GM23338 (cell line): ENCODE measurements at regions not wholly inside any gene's neighbourhood (a gene's known extent, or its start where the extent isn't known, plus 50 kb on each side); places are given as distances from the start of the nearest gene placed in this dataset.

Source experiments
- ATAC-seq: fragments of 200-7000 bp; cut with Tn5 transposase; 3 replicates; pipeline ENCODE4 v1.9.1; 2020
- DNase-seq: peaks from one replicate; pipeline ENCODE4 v3.0.0-alpha.2; 2015; ENCODE audit warnings: low spot score
- H2AFZ ChIP-seq: fragments of 200-600 bp; sonication (generic); 2 replicates; pipeline ENCODE4 v1.8.0; 2016; ENCODE audit warnings: antibody characterized with exemption, mild to moderate bottlenecking, moderate library complexity
- H3F3A ChIP-seq: fragments of 200-600 bp; sonication (generic); replicated peaks from 2 replicates; pipeline ENCODE4 v1.8.0; 2017; ENCODE audit warnings: antibody characterized with exemption, mixed run types, low read depth
- H3K27ac ChIP-seq: fragments of 200-600 bp; sonication (generic); 2 replicates; pipeline ENCODE4 v1.6.1; 2016; ENCODE audit warnings: low read depth
- H3K27me3 ChIP-seq: fragments of 200-600 bp; sonication (generic); 2 replicates; pipeline ENCODE4 v1.8.0; 2016; ENCODE audit warnings: mild to moderate bottlenecking, mixed run types, moderate library complexity; ENCODE audit not compliant: insufficient read depth
- H3K36me3 ChIP-seq: fragments of 200-600 bp; sonication (generic); 2 replicates; pipeline ENCODE4 v1.8.0; 2016; ENCODE audit warnings: mild to moderate bottlenecking; ENCODE audit not compliant: insufficient read depth
- H3K4me1 ChIP-seq: fragments of 200-600 bp; sonication (generic); 2 replicates; pipeline ENCODE4 v1.8.0; 2016; ENCODE audit warnings: mild to moderate bottlenecking, moderate library complexity; ENCODE audit not compliant: insufficient read depth
- H3K4me2 ChIP-seq: fragments of 200-600 bp; sonication (generic); 2 replicates; pipeline ENCODE4 v1.7.1; 2017; ENCODE audit warnings: mixed run types
- H3K4me3 ChIP-seq: fragments of 200-600 bp; sonication (generic); 2 replicates; pipeline ENCODE4 v1.6.1; 2016; ENCODE audit warnings: mixed run types
- H3K79me2 ChIP-seq: fragments of 200-600 bp; sonication (generic); replicated peaks from 2 replicates; pipeline ENCODE4 v1.8.0; 2017; ENCODE audit warnings: mild to moderate bottlenecking; ENCODE audit not compliant: insufficient read depth
- H3K9me2 ChIP-seq: fragments of 200-600 bp; sonication (generic); 2 replicates; pipeline ENCODE4 v1.8.0; 2017; ENCODE audit not compliant: insufficient read depth
- H4K20me1 ChIP-seq: fragments of 200-600 bp; sonication (generic); replicated peaks from 2 replicates; pipeline ENCODE4 v1.8.0; 2017; ENCODE audit warnings: mild to moderate bottlenecking; ENCODE audit not compliant: insufficient read depth
- H3K27ac Mint-ChIP-seq: 2 replicates; pipeline ENCODE4 v1.8.0; 2020; ENCODE audit warnings: inconsistent platforms, mild to moderate bottlenecking, moderate library complexity, mixed read lengths
- H3K27me3 Mint-ChIP-seq: 3 replicates; pipeline ENCODE4 v1.8.0; 2022; ENCODE audit warnings: low read depth, mild to moderate bottlenecking, moderate library complexity, mixed read lengths, inconsistent platforms; ENCODE audit not compliant: insufficient read depth, poor library complexity
- H3K36me3 Mint-ChIP-seq: 3 replicates; pipeline ENCODE4 v1.8.0; 2021; ENCODE audit warnings: low read depth, mild to moderate bottlenecking, inconsistent platforms, moderate library complexity, mixed read lengths
- H3K4me1 Mint-ChIP-seq: 3 replicates; pipeline ENCODE4 v1.8.0; 2020; ENCODE audit warnings: mild to moderate bottlenecking, inconsistent platforms, mixed read lengths
- H3K4me3 Mint-ChIP-seq: 3 replicates; pipeline ENCODE4 v1.8.0; 2021; ENCODE audit warnings: moderate library complexity, mild to moderate bottlenecking, inconsistent platforms, mixed read lengths
- H3K9me3 Mint-ChIP-seq: 3 replicates; pipeline ENCODE4 v1.8.0; 2020; ENCODE audit warnings: moderate library complexity, mild to moderate bottlenecking, inconsistent platforms, mixed read lengths
- CREB1 ChIP-seq: fragments of 250-450 bp; sonication (Bioruptor Pico); IDR thresholded peaks from 2 replicates; pipeline ENCODE4 v1.5.0; 2020; ENCODE audit warnings: low read depth, mild to moderate bottlenecking, moderate library complexity
- CTCF ChIP-seq, 2 experiments: fragments of 200-600 bp in 1 of 2; sonication (generic) in 1 of 2; conservative IDR thresholded peaks; 2 replicates each; pipeline versions ENCODE4 v1.5.1 to v1.6.1; 2016 to 2017; ENCODE audit warnings: antibody characterized with exemption in 2 of 2, low read depth in 2 of 2, mild to moderate bottlenecking in 2 of 2, moderate library complexity in 1 of 2
- ETS1 ChIP-seq: IDR thresholded peaks from 2 replicates; pipeline ENCODE4 v1.6.1; 2016; ENCODE audit warnings: antibody characterized with exemption
- EZH2 ChIP-seq: fragments of 200-600 bp; sonication (generic); IDR thresholded peaks from one replicate; pipeline ENCODE4 v1.8.0; 2017; ENCODE audit warnings: antibody characterized with exemption, mild to moderate bottlenecking, low read depth; ENCODE audit not compliant: unreplicated experiment
- EZH2phosphoT487 ChIP-seq: fragments of 200-600 bp; sonication (generic); IDR thresholded peaks from one replicate; pipeline ENCODE4 v1.8.1; 2018; ENCODE audit warnings: antibody characterized with exemption; ENCODE audit not compliant: unreplicated experiment
- JUNB ChIP-seq: IDR thresholded peaks from one replicate; pipeline ENCODE4 v1.6.1; 2016; ENCODE audit warnings: antibody characterized with exemption; ENCODE audit not compliant: unreplicated experiment
- NANOG ChIP-seq: IDR thresholded peaks from 2 replicates; pipeline ENCODE4 v1.6.1; 2016; ENCODE audit warnings: antibody characterized with exemption, borderline replicate concordance
- POLR2AphosphoS5 ChIP-seq: IDR thresholded peaks from 2 replicates; pipeline ENCODE4 v1.6.1; 2016; ENCODE audit warnings: antibody characterized with exemption, low read depth
- REST ChIP-seq: IDR thresholded peaks from one replicate; pipeline ENCODE4 v1.6.1; 2018; ENCODE audit warnings: antibody characterized with exemption; ENCODE audit not compliant: unreplicated experiment
- STAT1 ChIP-seq: IDR thresholded peaks from one replicate; pipeline ENCODE4 v1.6.1; 2016; ENCODE audit warnings: antibody characterized with exemption; ENCODE audit not compliant: unreplicated experiment
- ZNF114 ChIP-seq: fragments of 250-450 bp; sonication (Bioruptor Pico); IDR thresholded peaks from 2 replicates; pipeline ENCODE4 v1.5.0; 2020; ENCODE audit warnings: mild to moderate bottlenecking, moderate library complexity
- ZNF331 ChIP-seq: fragments of 250-450 bp; sonication (Bioruptor Pico); IDR thresholded peaks from 2 replicates; pipeline ENCODE4 v1.5.0; 2020; ENCODE audit warnings: low read depth, mild to moderate bottlenecking, moderate library complexity
- ZNF462 ChIP-seq: fragments of 250-450 bp; sonication (Bioruptor Pico); IDR thresholded peaks from 2 replicates; pipeline ENCODE4 v1.5.0; 2020; ENCODE audit warnings: mild to moderate bottlenecking, moderate library complexity

- no peak for TF ChIP-seq EZH2
- no peak for TF ChIP-seq ZNF114 (CRISPR knock-in tag)
- TF ChIP-seq EZH2phosphoT487: no peak
- TF ChIP-seq ZNF462 (CRISPR knock-in tag): no peak
- TF ChIP-seq NANOG: no peak
- TF ChIP-seq CTCF (conservative IDR thresholded peaks at IDR 0.05; ENCODE audit: low read depth in 2 of 2): no peak
- TF ChIP-seq POLR2AphosphoS5: no peak
- TF ChIP-seq CREB1 (CRISPR knock-in tag): no peak
- TF ChIP-seq ETS1: no peak
- TF ChIP-seq REST: no peak
- TF ChIP-seq JUNB: no peak
- TF ChIP-seq STAT1: no peak
- TF ChIP-seq ZNF331 (CRISPR knock-in tag): no peak
- H4K20me1 ChIP-seq: no peaks in the 10 kb centered on the region
- no peak overlapping the region for H3K27ac Mint-ChIP-seq
- H3K27me3 ChIP-seq: no peaks in the 10 kb centered on the region
- H3K27me3 Mint-ChIP-seq: peaks cover 4% of the 10 kb centered on the region
- H3K4me1 ChIP-seq: no peaks in the 10 kb centered on the region
- no peak overlapping the region for H3K4me3 Mint-ChIP-seq
- no peaks in the 10 kb centered on the region for H3F3A ChIP-seq
- no peak overlapping the region for H3K27ac ChIP-seq
- H3K36me3 ChIP-seq: no peaks in the 10 kb centered on the region
- ATAC-seq: no peak
- H3K79me2 ChIP-seq: no peaks in the 10 kb centered on the region
- H3K36me3 Mint-ChIP-seq: no peaks in the 10 kb centered on the region
- H3K4me3 ChIP-seq: no peak overlapping the region
- H3K4me1 Mint-ChIP-seq: no peaks in the 10 kb centered on the region; the same call in 2 of the 3 replicates
- no peak for DNase-seq
- H3K9me3 Mint-ChIP-seq: peaks cover 5% of the 10 kb centered on the region; the same call in 1 of the 3 replicates
- no peak overlapping the region for H3K4me2 ChIP-seq
- H3K9me2 ChIP-seq: no peaks in the 10 kb centered on the region
- H2AFZ ChIP-seq: no peak overlapping the region
Measured at GRCh38 chr10:3901370-3901769, 116.4 kb upstream of the KLF6 start.
